Activated B cell treated with CpG ODN at 0.5 μM for 24 hours (primary cell): ENCODE measurements at regions not wholly inside any gene's neighbourhood (a gene's known extent, or its start where the extent isn't known, plus 50 kb on each side); places are given as distances from the start of the nearest gene placed in this dataset.

ENCODE experiments used
- ATAC-seq: fragments of 200-7000 bp; cut with Tn5 transposase; one replicate; pipeline ENCODE4 v1.10.0; 2021; ENCODE audit warnings: low read depth, mild to moderate bottlenecking, moderate library complexity
- CTCF ChIA-PET: fragments of 350-600 bp; sonication (Branson Sonifier 250); formaldehyde crosslinking; loops from one replicate; lab custom pipeline; 2021; ENCODE audit warnings: antibody characterized with exemption; lab: Charles Lee
- POLR2A ChIA-PET: fragments of 350-600 bp; sonication (Branson Sonifier 250); formaldehyde crosslinking; loops from one replicate; lab custom pipeline; 2021; ENCODE audit warnings: antibody characterized with exemption; lab: Charles Lee
- DNase-seq: peaks from one replicate; pipeline ENCODE4 v3.0.0; 2022
- H3K27ac Mint-ChIP-seq: one replicate; pipeline ENCODE4 v1.8.0; 2020; ENCODE audit warnings: mixed read lengths
- H3K27me3 Mint-ChIP-seq: one replicate; pipeline ENCODE4 v1.8.0; 2021; ENCODE audit warnings: mixed read lengths
- H3K36me3 Mint-ChIP-seq: one replicate; pipeline ENCODE4 v1.8.0; 2021; ENCODE audit warnings: low read depth, mixed read lengths
- H3K4me1 Mint-ChIP-seq: one replicate; pipeline ENCODE4 v1.8.0; 2021; ENCODE audit warnings: mixed read lengths
- H3K4me3 Mint-ChIP-seq: one replicate; pipeline ENCODE4 v1.8.0; 2020; ENCODE audit warnings: mild to moderate bottlenecking, mixed read lengths
- H3K9me3 Mint-ChIP-seq: one replicate; pipeline ENCODE4 v1.8.0; 2020; ENCODE audit warnings: mixed read lengths
- CTCF ChIP-seq: fragments of 200-600 bp; IDR thresholded peaks from one replicate; pipeline ENCODE4 v1.8.0; 2022; ENCODE audit warnings: antibody characterized with exemption, mild to moderate bottlenecking
- intact Hi-C: fragments of 100-400 bp; cut with micrococcal nuclease; formaldehyde crosslinking; loops from one replicate; pipeline ENCODE4 v1.15.1; 2024

- TF ChIP-seq CTCF: no peak
- H3K36me3 Mint-ChIP-seq: no peaks in the 10 kb centered on the region
- intact Hi-C loops: no loop called here
- ChIA-PET CTCF (no interaction called here), POLR2A (no interaction called here)
- no peaks in the 10 kb centered on the region for H3K4me1 Mint-ChIP-seq
- no peak overlapping the region for H3K27ac Mint-ChIP-seq
- DNase-seq (no peak), ATAC-seq (no peak)
- peaks cover 4% of the 10 kb centered on the region for H3K9me3 Mint-ChIP-seq
- no peak overlapping the region for H3K4me3 Mint-ChIP-seq
- peaks cover 5% of the 10 kb centered on the region for H3K27me3 Mint-ChIP-seq
These were observed 305.4 kb downstream of the PCNX1 start for GRCh38 chr14:71212683-71213107.

GRCh38 chr14:71214241-71214640, 307.0 kb downstream of the PCNX1 start:
- ChIA-PET POLR2A (no interaction called here), CTCF (no interaction called here)
- no peaks in the 10 kb centered on the region for H3K4me1 Mint-ChIP-seq
- intact Hi-C loops: no loop called here
- ATAC-seq (no peak), DNase-seq (no peak)
- no peaks in the 10 kb centered on the region for H3K36me3 Mint-ChIP-seq
- H3K27me3 Mint-ChIP-seq: peaks cover 5% of the 10 kb centered on the region
- no peak overlapping the region for H3K4me3 Mint-ChIP-seq
- no peak for TF ChIP-seq CTCF
- H3K9me3 Mint-ChIP-seq: peaks cover 8% of the 10 kb centered on the region
- no peak overlapping the region for H3K27ac Mint-ChIP-seq

GRCh38 chr14:71220462-71220861, 313.2 kb downstream of the PCNX1 start:
- Mint-ChIP-seq H3K27ac (no peak overlapping the region), H3K4me3 (no peak overlapping the region), H3K4me1 (no peaks in the 10 kb centered on the region), H3K9me3 (peaks cover 8% of the 10 kb centered on the region), H3K27me3 (no peaks in the 10 kb centered on the region), H3K36me3 (no peaks in the 10 kb centered on the region)
- ChIA-PET POLR2A (no interaction called here), CTCF (no interaction called here)
- DNase-seq (no peak), ATAC-seq (no peak)
- intact Hi-C loops: no loop called here
- TF ChIP-seq CTCF: no peak

GRCh38 chr14:71221119-71221518, 313.9 kb downstream of the PCNX1 start:
- no peak overlapping the region for H3K4me3 Mint-ChIP-seq
- no peaks in the 10 kb centered on the region for H3K27me3 Mint-ChIP-seq
- no peaks in the 10 kb centered on the region for H3K4me1 Mint-ChIP-seq
- intact Hi-C loops: no loop called here
- DNase-seq (no peak), ATAC-seq (no peak)
- H3K27ac Mint-ChIP-seq: no peak overlapping the region
- POLR2A ChIA-PET: no interaction called here
- CTCF ChIA-PET: no interaction called here
- no peaks in the 10 kb centered on the region for H3K36me3 Mint-ChIP-seq
- TF ChIP-seq CTCF: no peak
- H3K9me3 Mint-ChIP-seq: peaks cover 8% of the 10 kb centered on the region

- ATAC-seq: no peak
- Mint-ChIP-seq H3K9me3 (no peaks in the 10 kb centered on the region), H3K27me3 (no peaks in the 10 kb centered on the region), H3K4me3 (no peak overlapping the region), H3K27ac (no peak overlapping the region), H3K4me1 (peaks cover 3% of the 10 kb centered on the region), H3K36me3 (no peaks in the 10 kb centered on the region)
- intact Hi-C loops: no loop called here
- TF ChIP-seq CTCF: no peak
- no peak for DNase-seq
- POLR2A ChIA-PET: no interaction called here
- CTCF ChIA-PET: no interaction called here
These were observed 317.9 kb downstream of the PCNX1 start for GRCh38 chr14:71225113-71225512.
